Stimulated activated CD8-positive, alpha-beta memory T cell treated with anti-CD3 and anti-CD28 coated beads, Interleukin-7, amount 100 ng/mL, for 4 hours (primary cell): ENCODE measurements at regions not wholly inside any gene's neighbourhood (a gene's known extent, or its start where the extent isn't known, plus 50 kb on each side); places are given as distances from the start of the nearest gene placed in this dataset.

Source experiments
- DNase-seq, 2 donors: peaks; one replicate each; pipeline ENCODE4 v3.0.0-alpha.2; 2020; ENCODE audit warnings: low read depth in 2 of 2

- DNase-seq = no peak
Measured at GRCh38 chr2:19719540-19719939, 182.2 kb downstream of the TTC32 start.

GRCh38 chr2:19717446-19717845 lies 184.3 kb downstream of the TTC32 start:
- DNase-seq = no peak

- DNase-seq = no peak
Measured at GRCh38 chr2:19714926-19715325, 186.9 kb downstream of the TTC32 start.

GRCh38 chr2:19712850-19713249 lies 188.9 kb downstream of the TTC32 start:
- DNase-seq = no peak

GRCh38 chr2:19711470-19712372 lies 190.1 kb downstream of the TTC32 start:
- DNase-seq = no peak

- no peak for DNase-seq
Measured at GRCh38 chr2:19710230-19710629, 191.6 kb downstream of the TTC32 start.

GRCh38 chr2:19709553-19709952 lies 192.2 kb downstream of the TTC32 start:
- no peak for DNase-seq

- DNase-seq = no peak
Measured at GRCh38 chr2:19708776-19709175, 193.0 kb downstream of the TTC32 start.

GRCh38 chr2:19706332-19706731 lies 195.5 kb downstream of the TTC32 start:
- no peak for DNase-seq

GRCh38 chr2:19702267-19702666 lies 199.5 kb downstream of the TTC32 start:
- DNase-seq = no peak

- DNase-seq = no peak
Measured at GRCh38 chr2:19700861-19701585, 200.8 kb downstream of the TTC32 start.

- no peak for DNase-seq
Measured at GRCh38 chr2:19697131-19697530, 204.7 kb downstream of the TTC32 start.

- no peak for DNase-seq
Measured at GRCh38 chr2:19695706-19696105, 206.1 kb downstream of the TTC32 start.

- DNase-seq = no peak
Measured at GRCh38 chr2:19691892-19692291, 209.9 kb downstream of the TTC32 start.

GRCh38 chr2:19690429-19690828 lies 211.4 kb downstream of the TTC32 start:
- no peak for DNase-seq

GRCh38 chr2:19689646-19690168 lies 212.1 kb downstream of the TTC32 start:
- no peak for DNase-seq

- no peak for DNase-seq
Measured at GRCh38 chr2:19688059-19688458, 213.7 kb downstream of the TTC32 start.

GRCh38 chr2:19687017-19687659 lies 214.6 kb downstream of the TTC32 start:
- no peak for DNase-seq

GRCh38 chr2:19686439-19686838 lies 215.3 kb downstream of the TTC32 start:
- no peak for DNase-seq

- no peak for DNase-seq
Measured at GRCh38 chr2:19685731-19686130, 216.1 kb downstream of the TTC32 start.

GRCh38 chr2:19684516-19684915 lies 217.3 kb downstream of the TTC32 start:
- no peak for DNase-seq

GRCh38 chr2:19683556-19683955 lies 218.2 kb downstream of the TTC32 start:
- no peak for DNase-seq
